GM19023 (cell line): ENCODE measurements at regions not wholly inside any gene's neighbourhood (a gene's known extent, or its start where the extent isn't known, plus 50 kb on each side); places are given as distances from the start of the nearest gene placed in this dataset.

ENCODE experiments used
- ATAC-seq: cut with Tn5 transposase; IDR thresholded peaks from one replicate; pipeline ENCODE4 v1.9.1; 2021; ENCODE audit warnings: mild to moderate bottlenecking, moderate library complexity; ENCODE audit not compliant: unreplicated experiment

GRCh38 chr2:194253528-194254259 is 1403.3 kb upstream of the SLC39A10 start:
- ATAC-seq, result no peak

DNA sequence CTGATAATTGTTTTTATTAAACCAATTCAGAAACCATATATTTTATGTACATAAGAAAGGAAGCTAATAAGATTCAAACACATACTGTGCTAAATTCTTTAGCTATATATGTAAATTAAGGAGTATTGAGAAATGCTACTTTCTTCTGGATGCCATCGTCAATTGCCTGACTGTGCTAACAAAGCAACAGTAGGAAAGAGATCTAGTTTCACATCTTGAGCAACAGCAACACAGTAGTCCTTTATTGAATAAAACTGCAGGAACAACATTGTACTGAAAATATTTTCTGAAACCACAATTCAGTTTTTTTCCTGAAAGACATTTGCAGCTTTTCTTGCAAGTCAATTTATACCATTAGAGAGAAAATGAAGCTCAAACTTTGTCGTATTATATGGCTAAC is 1404.9 kb upstream of the SLC39A10 start:
- ATAC-seq, result no peak

DNA sequence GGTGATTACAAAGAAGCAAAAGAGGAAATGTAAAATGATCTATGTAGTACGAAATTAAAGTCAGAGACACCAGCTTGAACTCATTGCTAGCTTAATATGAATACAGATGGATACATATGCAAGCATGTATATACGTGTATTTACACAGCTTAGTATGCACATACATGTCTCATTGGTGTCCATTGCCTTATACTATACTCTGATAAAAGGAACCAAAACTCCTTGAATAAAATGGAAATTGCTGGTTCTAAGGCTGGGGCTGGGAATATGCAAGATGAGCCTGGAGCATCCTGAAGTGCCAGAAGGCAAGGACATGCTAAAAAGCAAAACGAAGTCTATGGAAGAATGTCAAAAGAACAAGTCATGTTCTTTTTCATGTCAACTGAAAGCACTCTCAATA is 1424.4 kb upstream of the SLC39A10 start:
- ATAC-seq, result no peak

DNA sequence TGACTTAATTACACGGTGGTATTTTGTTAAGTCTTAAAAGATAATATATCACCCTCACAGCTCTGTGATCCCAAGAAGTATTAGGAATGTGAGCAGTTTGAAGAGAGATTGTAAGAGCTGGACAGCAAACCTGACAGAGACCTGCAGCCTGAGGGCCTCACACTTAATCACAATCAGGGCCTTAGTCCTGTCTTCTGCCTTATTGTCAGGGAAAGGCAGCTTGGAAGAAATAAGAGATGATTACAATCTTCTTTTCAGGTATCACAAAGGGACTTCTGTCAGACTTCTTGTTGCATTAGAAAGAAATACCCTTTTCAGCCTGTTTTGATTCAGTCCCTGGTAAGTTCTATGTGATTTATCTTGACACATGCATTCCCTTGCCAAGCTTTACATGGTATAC is 1433.8 kb upstream of the SLC39A10 start:
- no peak for ATAC-seq

DNA sequence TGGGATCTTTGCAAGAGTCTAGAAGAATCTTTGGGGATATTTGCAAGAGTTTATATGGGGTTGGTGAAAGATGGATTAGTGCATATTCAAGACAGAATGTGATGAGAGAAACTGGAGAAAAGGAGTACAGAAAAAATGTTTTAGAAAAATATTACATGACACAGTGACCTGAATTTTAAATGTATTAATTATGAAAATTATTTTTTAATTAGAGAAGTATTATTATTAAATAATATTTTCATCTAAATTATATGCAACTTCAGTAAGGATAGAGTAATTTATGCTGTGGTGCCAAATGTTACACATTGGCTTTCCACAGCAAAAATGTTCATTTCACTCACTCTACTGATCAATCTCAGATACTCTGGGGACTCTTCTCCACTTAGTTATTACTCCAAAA is 1442.8 kb upstream of the SLC39A10 start:
- ATAC-seq, result no peak

- no peak for ATAC-seq
These were observed 1451.3 kb upstream of the SLC39A10 start for GRCh38 chr2:194205568-194206227.

GRCh38 chr2:194203898-194204297 is 1453.1 kb upstream of the SLC39A10 start:
- ATAC-seq, result no peak

GRCh38 chr2:194182888-194183287 is 1474.1 kb upstream of the SLC39A10 start:
- ATAC-seq, result no peak

DNA sequence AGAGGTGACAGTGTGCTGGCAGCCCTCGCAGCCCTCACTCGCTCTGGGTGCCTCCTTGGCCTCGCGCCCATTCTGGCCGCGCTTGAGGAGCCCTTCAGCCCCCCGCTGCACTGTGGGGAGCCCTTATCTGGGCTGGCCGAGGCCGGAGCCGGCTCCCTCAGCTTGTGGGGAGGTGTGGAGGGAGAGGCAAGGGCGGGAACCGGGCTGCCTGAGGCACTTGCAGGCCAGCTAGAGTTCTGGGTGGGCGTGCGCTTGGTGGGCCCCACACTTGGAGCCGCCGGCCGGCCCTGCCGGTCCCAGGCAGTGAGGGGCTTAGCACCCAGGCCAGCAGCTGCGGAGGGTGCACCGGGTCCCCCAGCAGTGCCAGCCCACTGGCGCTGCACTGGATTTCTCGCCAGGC is 1480.9 kb upstream of the SLC39A10 start:
- ATAC-seq, result no peak

DNA sequence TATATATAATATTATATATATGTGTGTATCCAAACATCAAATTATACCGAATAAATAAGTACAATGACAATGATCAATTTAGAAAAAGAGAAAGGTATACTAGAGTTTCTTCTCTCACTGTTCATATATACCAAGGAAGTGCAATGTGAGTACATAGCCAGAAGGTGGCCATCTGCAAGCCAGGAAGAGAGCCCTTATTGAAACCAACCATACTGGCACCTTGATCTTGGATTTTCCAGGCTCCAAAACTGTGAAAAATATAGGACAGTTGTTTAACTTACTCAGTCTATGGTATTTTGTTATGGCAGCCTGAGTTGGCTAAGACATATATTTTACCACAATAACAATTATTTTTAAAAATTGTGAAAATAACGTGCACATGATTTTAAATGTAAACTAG is 1490.2 kb upstream of the SLC39A10 start:
- ATAC-seq, result peak; percentile 86

- ATAC-seq, result no peak
These were observed 1501.6 kb upstream of the SLC39A10 start for GRCh38 chr2:194155431-194155830.

DNA sequence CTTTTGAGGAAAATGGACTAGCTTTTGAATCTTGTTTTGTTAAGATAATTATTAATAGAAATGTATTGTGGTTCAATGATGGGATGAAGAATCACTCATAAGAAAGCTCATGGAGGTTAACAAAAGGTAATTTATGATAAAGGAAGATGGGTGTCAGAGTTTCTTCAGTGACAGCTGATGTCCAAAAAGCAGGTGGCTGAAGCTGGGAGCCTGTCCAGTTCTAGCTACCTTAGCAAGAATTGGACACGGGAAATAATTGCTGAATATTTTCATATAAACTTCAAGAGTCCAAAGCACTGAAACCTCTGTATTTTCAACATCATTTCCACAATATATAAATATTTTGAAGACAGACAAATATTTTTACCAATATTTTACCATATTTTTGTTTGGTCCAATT is 1505.8 kb upstream of the SLC39A10 start:
- ATAC-seq, result no peak

DNA sequence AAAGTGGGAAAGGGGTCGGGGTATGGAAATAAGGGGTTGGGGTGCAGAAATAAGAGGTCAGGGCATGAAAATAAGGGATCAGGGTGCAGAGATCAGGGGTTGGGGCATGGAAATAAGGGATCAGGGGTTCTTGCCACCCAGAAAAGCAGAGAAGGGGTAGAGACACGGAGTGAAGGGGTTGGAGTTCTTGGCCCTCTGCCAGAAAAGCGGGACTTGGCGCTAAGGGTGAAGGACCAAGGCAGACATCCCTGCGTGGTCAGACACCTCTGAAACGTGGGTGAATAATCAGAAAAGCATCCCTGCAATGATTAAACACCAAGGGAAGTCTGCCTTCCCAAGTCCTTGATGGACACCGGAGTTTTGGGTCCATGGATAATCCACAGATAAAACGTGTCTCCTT is 1521.6 kb upstream of the SLC39A10 start:
- ATAC-seq, result no peak

- ATAC-seq, result no peak
These were observed 1528.2 kb upstream of the SLC39A10 start for GRCh38 chr2:194128810-194129209.

DNA sequence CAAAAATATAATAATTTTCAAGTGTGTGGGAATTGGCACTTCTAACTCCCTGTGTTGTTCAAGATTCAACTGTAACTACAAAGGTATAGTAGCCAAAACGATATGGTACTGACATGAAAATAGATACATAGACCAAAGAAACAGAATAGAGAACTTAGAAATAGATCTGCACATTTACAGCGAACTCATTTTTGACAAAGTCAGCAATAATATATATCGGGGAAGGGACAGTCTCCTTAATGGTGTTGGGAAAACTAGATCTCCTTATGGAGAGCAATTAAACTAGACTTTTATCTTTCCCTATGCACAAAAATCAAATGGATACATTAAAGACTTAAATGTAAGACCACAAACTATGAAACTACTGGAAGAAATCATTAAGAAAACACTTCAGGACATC is 1530.6 kb upstream of the SLC39A10 start:
- no peak for ATAC-seq

- ATAC-seq, result no peak
These were observed 1540.2 kb upstream of the SLC39A10 start for GRCh38 chr2:194116861-194117260.

DNA sequence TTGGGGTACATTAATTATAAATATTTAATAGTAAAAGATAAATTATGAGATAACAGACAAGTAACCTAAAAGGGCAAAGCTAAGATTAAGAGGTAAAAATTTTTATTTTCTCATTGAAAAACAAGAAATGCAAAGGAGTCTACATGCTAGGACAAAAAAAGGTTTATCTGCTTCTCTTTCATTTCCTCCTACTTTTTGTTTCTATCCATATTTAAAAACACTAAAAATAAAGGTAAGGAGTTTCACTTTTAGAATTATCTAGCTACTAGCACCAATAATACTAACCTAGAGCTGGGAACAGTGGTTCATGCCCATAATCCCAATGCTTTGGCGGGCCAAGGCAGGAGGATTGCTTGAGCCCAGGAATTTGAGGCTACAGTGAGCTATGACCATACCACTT is 1551.7 kb upstream of the SLC39A10 start:
- ATAC-seq, result no peak

GRCh38 chr2:194104687-194105086 is 1552.3 kb upstream of the SLC39A10 start:
- ATAC-seq, result peak; percentile 95

DNA sequence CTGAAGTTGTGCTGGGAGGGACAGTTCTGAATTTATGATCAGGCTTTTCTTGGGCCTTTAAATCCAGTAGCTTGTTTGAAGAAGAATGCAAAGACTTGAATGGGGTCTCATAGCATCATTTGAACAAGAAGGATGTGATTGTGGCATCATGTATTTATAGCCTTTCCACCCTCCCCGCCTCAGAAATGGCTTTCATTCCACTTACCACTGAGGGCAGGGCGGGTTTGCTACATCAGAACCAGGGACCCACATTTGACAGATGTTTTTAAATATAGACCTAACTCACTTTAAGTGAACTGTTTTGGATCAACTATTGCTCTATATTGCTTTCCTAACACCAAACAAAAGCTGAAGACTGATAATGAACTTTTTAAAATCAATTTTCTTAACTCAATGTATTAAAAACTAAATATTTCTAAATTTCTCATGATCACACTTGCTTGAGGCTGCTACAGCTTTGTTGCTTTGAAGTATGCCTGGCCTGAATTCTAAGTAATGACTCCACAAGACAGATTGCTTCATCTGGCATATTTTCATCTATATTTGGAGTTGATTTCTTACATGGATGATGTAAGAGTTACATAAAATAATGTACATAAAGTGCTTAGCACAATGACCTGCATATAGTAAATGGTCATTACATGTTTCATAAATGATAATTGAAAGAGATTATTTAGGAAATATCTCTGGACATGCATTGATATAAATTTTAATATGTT is 1552.9 kb upstream of the SLC39A10 start:
- peak; percentile 11 for ATAC-seq

DNA sequence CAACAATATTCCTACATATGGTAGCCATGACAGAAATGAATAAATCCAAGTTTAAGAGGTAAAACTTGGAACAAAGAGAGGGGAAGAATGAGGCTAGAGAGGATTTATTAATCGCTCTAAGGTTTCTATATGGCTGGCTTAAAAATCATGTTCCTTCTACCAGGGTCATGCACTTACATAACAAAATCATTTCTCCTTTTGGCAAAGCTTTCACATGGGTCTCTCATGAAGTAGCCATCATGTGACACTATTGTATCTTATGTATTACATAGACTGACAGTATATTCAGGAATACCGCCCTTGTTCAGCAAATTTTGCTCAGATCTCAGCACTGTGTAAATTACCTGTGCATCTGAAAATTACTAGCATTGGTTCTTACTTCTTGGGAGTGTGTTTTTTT is 1554.5 kb upstream of the SLC39A10 start:
- no peak for ATAC-seq

DNA sequence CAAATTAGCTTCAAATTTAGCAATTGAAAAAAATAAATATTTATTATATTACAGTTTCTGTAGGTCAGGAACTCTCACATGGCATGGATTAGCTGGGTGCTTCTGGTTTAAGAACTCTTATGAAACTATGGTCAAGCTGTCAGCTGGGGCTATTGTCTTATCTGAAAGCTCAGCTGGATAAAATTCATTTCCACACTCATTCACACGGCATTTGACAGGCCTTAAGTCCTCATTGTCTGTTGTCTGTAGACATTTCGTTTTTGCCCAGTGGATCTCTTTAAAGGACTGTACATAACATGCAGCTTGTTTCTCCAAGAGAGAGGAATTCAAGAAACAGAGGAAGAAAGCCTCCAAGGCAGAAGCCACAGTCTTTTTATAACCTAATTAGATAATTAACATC is 1556.8 kb upstream of the SLC39A10 start:
- no peak for ATAC-seq

- no peak for ATAC-seq
These were observed 1560.6 kb upstream of the SLC39A10 start for GRCh38 chr2:194096402-194096801.
